NCI-H146 treated with DMSO at 0.1 percent for 48 hours (cell line): ENCODE measurements at regions not wholly inside any gene's neighbourhood (a gene's known extent, or its start where the extent isn't known, plus 50 kb on each side); places are given as distances from the start of the nearest gene placed in this dataset.

ENCODE experiments used
- DNase-seq: peaks from one replicate; lab custom pipeline; 2025; ENCODE audit not compliant: unreplicated experiment; lab: John Stamatoyannopoulos, UW

DNA sequence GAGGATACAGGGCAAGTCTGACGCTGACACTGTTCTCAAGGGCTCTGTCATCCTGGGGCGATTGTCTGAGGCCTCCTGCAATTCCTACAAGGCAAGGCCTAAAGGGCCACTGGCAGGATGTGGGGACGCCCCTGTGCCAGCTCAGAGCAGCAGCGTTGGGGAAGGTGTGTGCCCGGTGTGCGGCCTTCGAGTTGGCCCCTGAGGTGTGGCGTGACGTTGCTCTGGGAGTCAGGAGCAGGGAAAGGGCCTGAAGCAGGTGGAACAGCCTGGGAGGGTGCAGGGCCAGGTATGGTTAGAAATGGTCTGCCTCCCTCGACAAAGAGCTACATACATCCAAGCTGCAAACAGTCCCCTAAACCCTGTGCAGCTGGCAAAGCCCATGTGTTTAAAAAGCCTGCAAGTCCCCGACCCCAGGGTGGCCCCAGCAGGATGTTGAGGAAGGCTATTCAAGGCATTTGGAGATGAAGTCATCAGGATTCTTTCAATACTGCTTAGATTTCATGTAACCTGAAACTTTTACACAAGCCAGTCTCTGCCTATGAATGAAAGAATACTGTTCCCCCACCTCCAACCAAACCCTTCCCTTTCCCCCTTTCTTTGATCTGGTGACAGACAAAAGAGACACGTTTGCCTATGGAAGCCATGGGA, 142.5 kb upstream of the TNS3 start:
- DNase-seq, result peak; percentile 71

DNA sequence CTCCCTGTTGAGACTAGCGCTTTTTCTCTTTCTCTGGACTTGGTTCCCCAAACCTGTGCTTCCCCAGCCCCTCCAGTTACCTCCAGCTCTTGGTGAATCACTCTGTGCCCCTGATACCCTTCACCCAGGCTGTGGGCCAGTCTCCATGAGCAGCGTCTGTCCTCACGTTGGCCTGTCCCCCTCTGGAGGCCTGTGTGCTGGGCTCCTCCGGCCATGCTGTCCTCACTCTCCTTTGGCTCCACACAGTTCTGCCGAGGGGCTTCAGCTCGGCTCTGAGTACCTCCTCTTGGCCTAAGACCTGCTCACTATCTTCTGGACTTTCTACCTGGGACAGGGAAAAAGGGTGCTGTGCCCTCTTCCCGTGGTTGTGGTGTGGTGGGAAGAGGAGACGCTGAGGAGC, 140.2 kb upstream of the TNS3 start:
- DNase-seq, result no peak

DNA sequence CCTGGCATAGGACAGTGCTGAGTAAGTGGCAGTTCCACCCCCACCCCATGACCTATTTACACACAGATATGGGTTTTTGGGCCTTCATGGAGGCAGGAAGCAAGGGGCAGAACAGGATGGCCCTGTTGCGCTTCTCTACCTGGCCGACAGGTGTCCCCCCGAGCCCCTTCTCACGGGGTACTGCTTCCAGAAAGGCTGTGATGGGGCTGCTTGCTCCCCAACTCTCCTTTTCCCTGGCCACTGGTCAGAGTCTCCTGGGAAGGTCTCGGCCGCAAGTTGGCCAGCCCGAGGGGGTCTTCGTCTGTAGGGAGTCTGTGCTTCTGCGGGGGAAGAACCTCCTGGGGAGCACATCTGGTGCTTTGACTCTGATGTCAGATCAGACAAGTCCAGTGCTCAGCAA, 139.8 kb upstream of the TNS3 start:
- DNase-seq, result no peak

DNA sequence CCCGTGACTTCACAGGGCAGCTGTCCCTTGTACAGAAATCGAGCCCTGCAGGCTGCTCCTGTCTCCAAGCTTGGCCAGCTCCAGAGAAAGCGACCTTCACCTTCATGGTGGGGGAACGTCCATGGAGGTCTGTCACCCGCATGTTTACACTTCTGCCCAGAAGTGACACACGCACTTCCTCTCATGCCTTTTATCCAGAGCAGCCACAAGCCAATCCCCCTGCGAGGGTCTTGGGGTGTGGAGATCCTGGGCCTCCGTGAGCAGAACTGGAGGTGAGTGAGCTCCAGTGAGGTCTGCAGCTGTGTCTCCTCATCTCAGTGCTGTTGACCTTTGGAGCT, 139.0 kb upstream of the TNS3 start:
- no peak for DNase-seq

DNA sequence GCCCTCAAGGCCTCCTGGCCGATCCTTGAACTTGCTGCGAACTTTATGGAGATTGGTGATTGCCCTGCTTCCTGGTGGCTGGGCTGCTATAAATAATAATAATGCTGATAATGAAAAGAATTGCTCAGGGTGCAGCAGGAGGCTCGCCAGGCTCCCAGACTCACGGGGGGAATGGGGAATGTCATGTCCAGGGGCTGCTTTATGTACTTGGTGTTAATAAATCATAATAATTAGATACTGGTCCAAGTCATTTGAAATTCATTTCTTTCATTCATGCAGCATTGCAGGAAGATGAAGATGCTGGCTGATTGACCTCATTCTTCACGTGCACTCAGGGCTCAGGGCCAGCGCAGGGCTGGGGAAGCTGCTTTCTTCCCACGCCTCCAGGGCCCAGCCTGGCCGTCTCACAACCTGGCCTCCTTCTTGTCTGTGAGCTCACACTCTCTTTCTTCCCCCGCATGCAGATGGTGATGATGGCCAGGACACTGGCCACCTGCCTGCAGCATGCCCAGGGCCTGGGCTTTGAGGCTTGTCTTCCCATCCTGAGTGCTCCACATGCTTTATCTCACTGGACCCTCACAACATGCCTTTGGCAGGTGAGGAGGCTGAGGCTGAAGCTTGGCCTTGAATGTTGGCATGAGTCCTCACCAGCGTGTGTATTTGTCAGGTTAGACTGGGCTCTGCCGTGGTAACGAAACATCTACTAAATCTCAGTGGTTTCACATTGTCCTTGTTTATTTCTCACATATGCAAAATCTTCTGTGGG, 138.4 kb upstream of the TNS3 start:
- no peak for DNase-seq

DNA sequence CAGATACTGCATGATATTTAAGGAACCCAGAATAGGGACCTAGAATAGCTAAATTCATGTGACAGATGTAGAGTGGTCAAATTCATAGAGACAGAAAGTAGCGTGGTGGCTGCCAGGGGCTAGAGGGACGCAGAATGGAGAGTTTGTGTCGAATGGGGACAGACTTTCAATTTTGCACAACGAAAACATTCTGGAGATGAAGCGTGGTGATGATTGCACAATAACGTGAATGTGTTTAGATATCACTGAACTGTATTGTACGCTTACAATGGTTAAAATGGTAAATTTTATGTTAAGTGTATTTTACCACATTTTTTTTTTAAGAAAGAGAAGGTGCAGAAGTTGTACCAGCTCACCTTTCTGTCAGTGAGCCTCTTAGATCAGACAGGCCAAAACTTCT, 137.8 kb upstream of the TNS3 start:
- DNase-seq, result no peak

DNA sequence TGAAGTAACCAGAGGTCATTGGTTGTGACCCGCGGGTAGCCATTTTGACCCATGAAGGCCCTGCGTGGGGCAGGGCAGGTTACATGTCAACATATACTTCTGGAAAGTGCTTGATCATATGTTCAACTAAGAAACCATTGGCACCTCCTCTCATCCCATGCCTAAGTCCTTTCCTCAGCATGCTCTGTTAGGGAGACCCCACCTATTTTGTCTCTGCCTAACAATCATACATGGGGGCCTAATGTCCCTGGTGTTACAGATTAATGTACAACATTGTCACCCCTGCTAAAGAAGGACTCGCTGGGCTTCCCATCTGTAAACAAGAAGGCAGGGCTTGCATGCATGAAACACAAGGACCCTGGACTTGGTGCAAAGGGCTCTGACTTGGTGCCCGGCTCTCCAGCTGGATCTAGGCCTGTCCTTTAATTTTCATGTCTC, 133.7 kb upstream of the TNS3 start:
- DNase-seq, result no peak

DNA sequence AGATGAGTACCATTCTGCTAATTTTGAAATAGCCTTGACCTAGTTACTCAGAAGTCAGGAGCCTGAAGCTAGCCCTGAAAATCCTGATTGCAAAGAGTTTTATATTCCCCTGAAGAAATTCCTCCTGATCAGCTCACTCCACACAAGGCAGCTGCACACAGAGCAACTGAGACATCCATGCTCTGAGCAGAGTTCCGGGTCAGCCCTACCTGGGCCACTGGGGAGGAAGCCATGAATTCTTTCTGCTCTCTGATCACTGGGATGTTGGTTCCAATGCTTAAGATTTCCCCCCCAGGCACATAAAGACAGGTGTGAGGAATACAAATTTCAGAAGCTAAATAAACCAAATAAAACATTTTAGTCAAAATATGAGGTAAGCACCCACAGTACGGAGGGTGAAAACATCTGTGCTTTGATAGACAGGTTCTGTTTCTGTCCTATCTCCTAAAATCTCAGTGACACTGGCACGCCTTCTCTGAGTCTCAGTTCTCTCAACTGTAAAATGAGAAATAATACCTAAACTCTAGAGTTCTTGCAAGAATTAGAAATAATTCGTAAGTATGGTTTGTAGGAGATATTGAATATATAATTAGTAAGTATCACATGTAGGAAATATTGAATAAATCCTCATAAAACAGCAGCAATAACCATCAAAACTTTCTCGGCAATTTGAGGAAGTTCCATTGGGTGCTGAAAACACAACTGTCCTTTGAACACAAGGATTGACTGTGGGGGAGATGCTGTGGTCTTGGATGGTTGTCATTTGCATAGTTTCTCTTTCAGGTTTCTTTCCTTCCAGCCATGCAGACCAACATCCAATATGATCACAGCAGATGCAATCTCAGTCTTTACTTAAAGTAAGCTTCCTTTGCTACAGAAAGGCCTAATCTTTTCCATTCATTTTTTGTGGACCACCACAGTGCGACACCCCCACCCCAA, 133.0 kb upstream of the TNS3 start:
- DNase-seq, result no peak

DNA sequence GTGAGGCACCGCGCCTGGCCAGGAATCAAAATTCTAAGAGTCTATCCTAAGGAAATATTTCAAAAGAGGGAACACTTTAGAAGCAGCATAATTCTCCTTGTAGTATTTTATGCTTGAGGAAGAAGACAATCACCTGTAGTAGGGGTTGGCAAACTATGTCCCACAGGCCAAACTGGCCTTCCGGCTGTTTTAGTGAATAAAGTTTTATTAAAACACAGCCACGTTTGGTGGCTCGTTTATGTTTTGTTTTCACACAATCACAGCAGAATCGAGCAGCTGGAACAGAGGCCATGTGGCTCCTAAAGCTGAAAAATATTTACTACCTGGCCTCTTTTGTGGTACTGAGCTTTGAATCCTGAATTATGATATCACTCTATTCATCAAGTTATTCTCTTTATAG, 131.7 kb upstream of the TNS3 start:
- DNase-seq, result no peak

DNA sequence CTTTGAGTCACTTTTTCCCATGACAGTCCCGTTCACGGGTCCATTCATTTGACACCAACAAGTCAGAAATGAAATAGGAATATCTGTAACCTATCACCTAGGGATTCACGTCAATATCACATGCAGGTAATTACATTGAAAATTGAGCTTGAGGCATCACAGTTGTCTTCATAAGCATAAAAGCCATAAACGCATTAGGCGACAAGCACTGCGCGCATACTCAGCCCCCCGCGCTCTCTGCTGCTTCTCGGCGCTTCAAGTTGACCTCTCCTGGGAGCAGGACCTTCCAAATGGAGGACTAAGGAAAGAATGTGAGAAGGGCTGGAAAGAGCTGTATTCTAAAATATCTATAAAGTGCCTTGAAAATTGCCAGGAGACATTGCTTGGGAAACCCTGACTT, 130.5 kb upstream of the TNS3 start:
- no peak for DNase-seq

DNA sequence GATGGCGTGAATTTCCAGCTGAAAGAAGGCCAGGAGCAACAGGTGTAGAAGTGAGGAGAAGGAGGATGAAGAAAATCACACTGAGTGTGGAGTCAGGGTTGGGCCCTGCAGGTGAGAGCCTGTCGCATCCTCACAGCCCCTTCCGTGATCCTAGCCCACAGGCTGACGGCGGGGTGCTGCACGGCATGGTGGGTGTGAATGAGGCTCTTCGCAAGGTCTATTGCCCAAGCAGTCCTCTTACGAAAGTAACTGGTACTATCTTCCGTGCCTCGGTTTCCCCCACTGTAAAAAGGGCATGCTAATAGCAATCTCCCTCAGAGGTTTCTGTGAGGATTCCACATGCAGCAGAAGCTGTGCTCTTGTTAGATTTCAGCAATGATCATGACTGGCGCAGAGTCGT, 129.9 kb upstream of the TNS3 start:
- no peak for DNase-seq

DNA sequence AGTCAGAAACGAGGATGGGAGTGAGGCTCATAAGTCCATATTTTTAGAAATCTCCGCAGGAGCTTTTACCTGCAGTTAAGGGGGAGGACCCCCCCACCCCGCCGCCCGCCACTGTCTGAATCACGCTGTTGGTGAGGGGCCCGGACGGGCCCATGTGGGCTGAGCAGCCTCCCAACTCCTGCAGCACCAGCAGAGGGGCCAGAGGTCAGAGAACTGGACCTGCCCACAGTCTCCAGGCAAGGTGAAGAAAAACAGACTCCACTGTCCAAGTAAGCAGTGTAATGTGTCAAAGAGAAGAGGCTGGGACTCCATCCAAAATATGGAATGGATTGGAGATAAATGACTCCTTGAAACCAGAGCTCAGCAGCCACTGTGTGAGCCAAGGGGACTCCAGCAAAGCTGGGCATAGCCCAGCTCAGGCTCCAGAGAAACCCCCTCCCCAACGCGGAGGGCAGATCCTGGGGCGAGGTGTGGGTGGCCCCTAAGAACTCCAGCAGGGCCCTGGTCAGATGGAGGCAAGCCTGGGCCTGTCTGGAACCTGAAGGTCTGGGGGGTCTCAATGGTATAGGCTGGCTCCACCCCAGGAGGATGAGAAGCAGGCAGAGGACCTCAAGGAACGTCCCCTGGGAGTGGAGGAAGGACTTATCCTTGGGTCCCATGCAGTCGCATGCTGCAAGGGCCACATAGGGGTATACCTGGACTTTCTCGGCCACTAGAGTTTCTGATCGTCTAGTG, 128.5 kb upstream of the TNS3 start:
- no peak for DNase-seq

DNA sequence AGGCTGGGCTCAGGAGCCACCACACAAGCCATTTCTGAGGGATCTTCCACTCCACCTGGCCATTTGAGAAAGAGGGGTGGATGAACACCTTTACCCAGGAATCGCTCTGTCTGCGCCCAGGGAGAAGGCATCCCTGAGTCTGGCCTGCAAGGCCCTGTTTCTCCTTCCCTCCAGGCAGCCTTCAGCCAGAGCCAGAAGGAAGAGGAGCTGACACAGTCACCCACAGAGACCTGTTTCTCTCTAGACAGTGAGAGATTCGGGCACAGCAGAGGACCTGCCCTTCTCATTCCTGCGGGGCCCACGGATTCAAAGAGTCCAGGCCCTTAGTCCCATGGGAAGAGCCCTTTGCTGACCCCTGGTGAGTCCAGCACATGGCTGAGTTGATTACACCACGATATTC, 127.5 kb upstream of the TNS3 start:
- no peak for DNase-seq

DNA sequence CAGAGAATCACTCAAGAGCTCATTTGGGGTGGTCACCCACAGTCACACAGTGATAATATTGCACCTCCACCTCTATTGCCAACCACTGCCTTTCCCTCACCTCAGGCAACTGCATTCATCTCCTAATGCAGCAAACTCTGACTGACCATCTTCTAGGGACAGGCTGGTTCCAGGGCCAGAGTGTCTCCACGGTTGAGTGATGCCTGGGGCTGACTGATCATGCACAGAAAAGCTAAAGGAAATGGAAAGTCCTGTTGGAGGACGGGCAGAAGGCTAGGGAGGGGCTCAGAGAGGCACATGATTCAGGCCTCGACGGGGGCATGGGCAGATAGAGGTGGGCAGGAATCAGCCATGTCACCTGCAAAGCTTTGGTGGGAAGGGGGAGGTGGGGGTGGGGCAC, 127.1 kb upstream of the TNS3 start:
- DNase-seq, result no peak

DNA sequence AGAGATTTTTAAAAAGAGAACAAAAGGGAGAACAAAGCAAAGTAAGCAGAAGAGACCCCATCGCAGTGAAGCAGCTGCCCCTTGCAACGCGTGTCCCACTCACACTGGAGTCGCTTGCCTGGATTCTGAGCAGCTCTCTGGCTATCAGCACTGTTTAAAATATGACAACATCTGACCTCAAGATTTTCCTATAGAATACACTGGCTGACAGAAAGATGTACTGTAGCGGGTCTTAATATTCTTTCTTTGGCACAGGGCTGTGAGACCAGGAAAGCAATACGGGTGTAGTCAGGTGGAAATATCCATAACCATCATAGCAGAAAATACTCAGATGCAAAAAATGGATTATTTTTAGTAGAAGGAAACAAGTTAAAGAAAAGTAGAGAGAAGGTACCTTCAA, 125.7 kb upstream of the TNS3 start:
- DNase-seq, result no peak

DNA sequence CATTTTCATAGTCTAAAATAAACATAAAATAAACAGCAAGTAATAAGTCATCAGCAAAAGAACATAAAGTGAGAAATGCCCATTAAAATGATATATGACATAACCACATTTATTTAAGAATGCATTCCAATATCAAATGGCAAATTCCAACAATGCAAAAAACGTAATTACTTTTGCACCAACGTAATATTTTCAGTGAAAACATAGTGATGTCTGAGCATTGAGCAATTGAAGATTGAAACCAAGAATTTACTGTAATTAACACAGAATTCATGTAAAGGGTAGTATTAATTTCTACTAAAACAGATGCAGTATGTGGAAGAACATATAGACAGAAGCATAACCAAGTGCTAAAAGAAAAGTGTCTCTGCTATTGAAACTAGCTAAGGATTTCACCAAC, 123.0 kb upstream of the TNS3 start:
- DNase-seq, result no peak

DNA sequence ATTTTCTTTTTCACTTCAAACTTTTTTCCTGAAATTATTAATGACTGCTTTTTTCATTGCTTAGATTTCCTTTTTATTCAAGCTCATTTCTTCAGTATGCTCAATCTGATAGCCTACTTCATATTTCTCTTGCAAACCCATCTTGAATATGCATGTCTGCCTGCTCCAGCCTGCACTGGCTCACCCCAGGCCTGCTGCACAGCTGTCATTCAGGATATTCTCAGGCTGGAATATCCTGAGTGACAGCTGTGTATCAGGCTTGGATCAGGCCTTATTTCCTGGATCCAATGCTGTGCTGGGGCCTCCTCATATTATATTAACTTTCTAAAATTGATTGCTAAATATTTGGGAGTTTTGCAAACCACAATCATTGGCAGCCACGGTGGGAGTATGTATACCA, 120.2 kb upstream of the TNS3 start:
- no peak for DNase-seq

DNA sequence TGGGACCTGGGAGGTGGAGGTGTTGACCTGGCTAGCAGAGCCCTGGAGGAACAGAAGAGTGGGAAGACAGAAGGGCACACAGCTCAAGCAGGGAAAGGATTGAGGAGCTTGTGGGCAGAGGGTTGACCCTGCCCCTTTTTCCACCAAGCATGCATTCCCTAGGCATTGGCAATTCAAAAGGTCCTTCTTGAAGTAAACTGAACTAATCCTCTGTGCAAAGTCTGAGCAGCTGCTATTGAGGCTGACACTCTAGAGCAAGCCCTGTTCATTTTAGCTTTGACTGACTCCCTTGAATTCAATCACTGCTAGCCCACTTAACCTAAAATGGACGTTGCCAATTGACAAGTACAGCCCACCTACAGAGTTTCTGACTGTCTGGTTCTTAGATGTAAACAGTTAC, 116.5 kb upstream of the TNS3 start:
- no peak for DNase-seq

DNA sequence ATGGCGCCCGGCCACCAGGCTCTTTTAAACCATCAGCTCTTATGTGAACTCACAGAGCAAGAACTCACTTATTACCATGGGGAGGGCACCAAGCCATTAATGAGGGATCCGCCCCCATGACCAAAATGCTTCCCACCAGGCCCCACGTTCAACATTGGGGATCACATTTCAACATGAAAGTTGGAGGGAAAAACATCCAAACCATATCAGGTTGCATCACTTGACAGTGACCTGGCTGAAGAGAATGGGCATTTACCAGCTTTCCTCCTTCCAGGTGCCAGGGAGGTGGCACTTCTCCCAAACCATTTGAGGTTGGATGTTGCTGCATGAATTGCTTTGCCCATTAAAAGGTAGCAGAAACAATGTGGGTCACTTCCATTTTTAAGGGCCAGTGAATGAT, 115.6 kb upstream of the TNS3 start:
- no peak for DNase-seq

DNA sequence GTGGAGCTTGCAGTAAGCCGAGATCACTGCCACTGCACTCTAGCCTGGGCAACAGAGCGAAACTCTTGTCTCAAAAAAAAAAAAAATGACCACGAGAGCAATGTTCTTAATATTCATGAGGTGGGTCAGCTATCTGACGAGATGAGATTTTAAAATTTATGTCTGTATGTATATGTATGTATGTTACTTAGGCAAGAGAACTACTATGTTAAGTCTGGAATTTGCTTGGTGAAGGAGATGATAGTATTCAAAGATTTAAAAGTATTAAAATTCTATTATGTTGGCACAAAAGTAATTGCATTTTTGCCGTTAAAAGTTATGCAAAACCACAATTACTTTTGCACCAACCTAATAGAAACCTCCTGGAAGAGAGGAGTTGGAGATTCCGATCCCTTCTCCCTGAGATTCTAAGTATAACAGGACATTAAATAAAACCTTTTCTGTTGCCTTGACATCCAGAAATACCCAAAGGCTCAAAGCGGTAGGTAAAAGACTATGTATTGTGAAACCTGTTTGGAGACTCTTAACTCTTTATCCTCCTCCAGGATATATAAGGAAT, 114.3 kb upstream of the TNS3 start:
- no peak for DNase-seq

DNA sequence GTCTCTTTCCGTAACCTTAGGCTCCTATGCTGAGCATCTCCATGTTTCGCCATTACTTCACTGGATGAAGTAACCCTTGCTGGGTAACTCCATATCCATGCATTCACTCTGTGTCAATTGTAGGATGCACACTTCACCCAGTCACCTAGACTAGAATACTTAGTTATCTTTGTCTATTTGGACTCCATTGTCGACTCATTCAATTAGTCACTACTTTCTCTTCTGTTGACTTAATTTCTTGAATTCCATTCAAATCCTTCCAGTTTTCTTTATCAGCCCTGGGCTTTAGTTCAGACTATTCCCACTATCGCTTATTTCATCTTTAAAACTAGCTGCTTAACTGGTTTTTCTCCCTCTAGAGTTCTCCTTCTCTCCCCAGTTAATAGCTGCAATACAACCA, 111.3 kb upstream of the TNS3 start:
- DNase-seq, result no peak
